ENCODE measurements at regions not wholly inside any gene's neighbourhood (a gene's known extent, or its start where the extent isn't known, plus 50 kb on each side); places are given as distances from the start of the nearest gene placed in this dataset.

- no peak for TF ChIP-seq POLR2A (IDR thresholded peaks at IDR 0.05)
- TF ChIP-seq, protein P1, sequence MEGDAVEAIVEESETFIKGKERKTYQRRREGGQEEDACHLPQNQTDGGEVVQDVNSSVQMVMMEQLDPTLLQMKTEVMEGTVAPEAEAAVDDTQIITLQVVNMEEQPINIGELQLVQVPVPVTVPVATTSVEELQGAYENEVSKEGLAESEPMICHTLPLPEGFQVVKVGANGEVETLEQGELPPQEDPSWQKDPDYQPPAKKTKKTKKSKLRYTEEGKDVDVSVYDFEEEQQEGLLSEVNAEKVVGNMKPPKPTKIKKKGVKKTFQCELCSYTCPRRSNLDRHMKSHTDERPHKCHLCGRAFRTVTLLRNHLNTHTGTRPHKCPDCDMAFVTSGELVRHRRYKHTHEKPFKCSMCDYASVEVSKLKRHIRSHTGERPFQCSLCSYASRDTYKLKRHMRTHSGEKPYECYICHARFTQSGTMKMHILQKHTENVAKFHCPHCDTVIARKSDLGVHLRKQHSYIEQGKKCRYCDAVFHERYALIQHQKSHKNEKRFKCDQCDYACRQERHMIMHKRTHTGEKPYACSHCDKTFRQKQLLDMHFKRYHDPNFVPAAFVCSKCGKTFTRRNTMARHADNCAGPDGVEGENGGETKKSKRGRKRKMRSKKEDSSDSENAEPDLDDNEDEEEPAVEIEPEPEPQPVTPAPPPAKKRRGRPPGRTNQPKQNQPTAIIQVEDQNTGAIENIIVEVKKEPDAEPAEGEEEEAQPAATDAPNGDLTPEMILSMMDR (IDR thresholded peaks at IDR 0.05 in 8 of 11, conservative IDR thresholded peaks at IDR 0.05 in 3 of 11): no peak
Measured at GRCh38 chr3:66592927-66593625, 92.3 kb upstream of the LRIG1 start.

Measured in spleen (tissue), 7 donors.